Skeletal muscle satellite cell (primary cell): ENCODE measurements at regions not wholly inside any gene's neighbourhood (a gene's known extent, or its start where the extent isn't known, plus 50 kb on each side); places are given as distances from the start of the nearest gene placed in this dataset.

Experiments
- H3K27me3 ChIP-seq: 2 replicates; pipeline ENCODE4 v1.7.0; 2013; ENCODE audit warnings: low read length; ENCODE audit not compliant: control insufficient read depth, insufficient read depth
- H3K36me3 ChIP-seq: 2 replicates; pipeline ENCODE4 v1.7.0; 2013; ENCODE audit warnings: mild to moderate bottlenecking, control low read depth, low read length; ENCODE audit not compliant: insufficient read depth
- H3K4me1 ChIP-seq: 2 replicates; pipeline ENCODE4 v1.7.0; 2013; ENCODE audit warnings: low read length; ENCODE audit not compliant: control insufficient read depth, insufficient read depth
- H3K4me2 ChIP-seq: 2 replicates; pipeline ENCODE4 v1.7.0; 2013; ENCODE audit warnings: mild to moderate bottlenecking, low read length
- H3K4me3 ChIP-seq: 2 replicates; pipeline ENCODE4 v1.7.0; 2013; ENCODE audit warnings: low read length
- H3K9ac ChIP-seq: 2 replicates; pipeline ENCODE4 v1.7.0; 2013; ENCODE audit warnings: mild to moderate bottlenecking, low read depth, low read length, moderate library complexity
- H3K9me3 ChIP-seq: replicated peaks from 2 replicates; pipeline ENCODE4 v1.7.0; 2013; ENCODE audit warnings: mild to moderate bottlenecking, control low read depth, low read length

GRCh38 chr7:34207810-34208209, 302.5 kb downstream of the BMPER start:
- Histone ChIP-seq H3K4me2 (no peak overlapping the region), H3K4me3 (no peak overlapping the region), H3K9me3 (no peaks in the 10 kb centered on the region), H3K4me1 (no peaks in the 10 kb centered on the region), H3K27me3 (peaks cover 11% of the 10 kb centered on the region), H3K36me3 (no peaks in the 10 kb centered on the region), H3K9ac (no peak overlapping the region)

- H3K36me3 ChIP-seq, result no peaks in the 10 kb centered on the region
- no peak overlapping the region for H3K4me3 ChIP-seq
- H3K27me3 ChIP-seq, result peaks cover 12% of the 10 kb centered on the region
- no peak overlapping the region for H3K9ac ChIP-seq
- H3K4me2 ChIP-seq, result no peak overlapping the region
- H3K9me3 ChIP-seq, result no peaks in the 10 kb centered on the region
- H3K4me1 ChIP-seq, result no peaks in the 10 kb centered on the region
Observed at GRCh38 chr7:34208878-34209621, 303.7 kb downstream of the BMPER start.

GRCh38 chr7:34211018-34211417, 305.7 kb downstream of the BMPER start:
- Histone ChIP-seq H3K4me2 (no peak overlapping the region), H3K27me3 (peaks cover 16% of the 10 kb centered on the region), H3K9me3 (no peaks in the 10 kb centered on the region), H3K9ac (no peak overlapping the region), H3K4me3 (no peak overlapping the region), H3K36me3 (no peaks in the 10 kb centered on the region), H3K4me1 (no peaks in the 10 kb centered on the region)

GRCh38 chr7:34217972-34218371, 312.6 kb downstream of the BMPER start:
- Histone ChIP-seq H3K4me2 (no peak overlapping the region), H3K4me1 (no peaks in the 10 kb centered on the region), H3K9ac (no peak overlapping the region), H3K36me3 (no peaks in the 10 kb centered on the region), H3K4me3 (no peak overlapping the region), H3K27me3 (peaks cover 8% of the 10 kb centered on the region), H3K9me3 (no peaks in the 10 kb centered on the region)

- Histone ChIP-seq H3K9me3 (no peaks in the 10 kb centered on the region), H3K36me3 (no peaks in the 10 kb centered on the region), H3K4me1 (no peaks in the 10 kb centered on the region), H3K4me2 (no peak overlapping the region), H3K27me3 (peaks cover 8% of the 10 kb centered on the region), H3K4me3 (no peak overlapping the region), H3K9ac (no peak overlapping the region)
Observed at GRCh38 chr7:34219153-34219718, 313.9 kb downstream of the BMPER start.

GRCh38 chr7:34220506-34221185, 315.3 kb downstream of the BMPER start:
- Histone ChIP-seq H3K4me1 (no peaks in the 10 kb centered on the region), H3K27me3 (peaks cover 19% of the 10 kb centered on the region), H3K4me3 (no peak overlapping the region)

GRCh38 chr7:34222316-34222715, 317.0 kb downstream of the BMPER start:
- no peak overlapping the region for H3K4me3 ChIP-seq
- peaks cover 30% of the 10 kb centered on the region for H3K27me3 ChIP-seq
- no peak overlapping the region for H3K9ac ChIP-seq
- H3K36me3 ChIP-seq, result no peaks in the 10 kb centered on the region
- H3K9me3 ChIP-seq, result no peaks in the 10 kb centered on the region
- H3K4me2 ChIP-seq, result no peak overlapping the region
- no peaks in the 10 kb centered on the region for H3K4me1 ChIP-seq

More at GRCh38 chr7:34220506-34221185, 315.3 kb downstream of the BMPER start:
- Histone ChIP-seq H3K9ac (no peak overlapping the region), H3K9me3 (no peaks in the 10 kb centered on the region), H3K36me3 (no peaks in the 10 kb centered on the region), H3K4me2 (no peak overlapping the region)

GRCh38 chr7:34222722-34223121, 317.4 kb downstream of the BMPER start:
- Histone ChIP-seq H3K9me3 (no peaks in the 10 kb centered on the region), H3K27me3 (peaks cover 34% of the 10 kb centered on the region), H3K4me2 (no peak overlapping the region), H3K4me3 (no peak overlapping the region), H3K4me1 (no peaks in the 10 kb centered on the region), H3K36me3 (no peaks in the 10 kb centered on the region), H3K9ac (no peak overlapping the region)

- Histone ChIP-seq H3K4me2 (no peak overlapping the region), H3K27me3 (peaks cover 36% of the 10 kb centered on the region), H3K9me3 (no peaks in the 10 kb centered on the region), H3K4me1 (no peaks in the 10 kb centered on the region), H3K9ac (no peak overlapping the region), H3K4me3 (no peak overlapping the region), H3K36me3 (no peaks in the 10 kb centered on the region)
Observed at GRCh38 chr7:34224281-34224680, 318.9 kb downstream of the BMPER start.

- Histone ChIP-seq H3K36me3 (no peaks in the 10 kb centered on the region), H3K27me3 (peaks cover 36% of the 10 kb centered on the region), H3K9me3 (no peaks in the 10 kb centered on the region), H3K9ac (no peak overlapping the region), H3K4me3 (no peak overlapping the region), H3K4me2 (no peak overlapping the region), H3K4me1 (no peaks in the 10 kb centered on the region)
Observed at GRCh38 chr7:34225193-34225592, 319.9 kb downstream of the BMPER start.

- Histone ChIP-seq H3K4me3 (no peak overlapping the region), H3K4me2 (no peak overlapping the region), H3K4me1 (no peaks in the 10 kb centered on the region), H3K36me3 (no peaks in the 10 kb centered on the region), H3K9me3 (no peaks in the 10 kb centered on the region), H3K27me3 (peaks cover 32% of the 10 kb centered on the region), H3K9ac (no peak overlapping the region)
Observed at GRCh38 chr7:34227525-34227924, 322.2 kb downstream of the BMPER start.
